ENCODE measurements at regions not wholly inside any gene's neighbourhood (a gene's known extent, or its start where the extent isn't known, plus 50 kb on each side); places are given as distances from the start of the nearest gene placed in this dataset.

DNA sequence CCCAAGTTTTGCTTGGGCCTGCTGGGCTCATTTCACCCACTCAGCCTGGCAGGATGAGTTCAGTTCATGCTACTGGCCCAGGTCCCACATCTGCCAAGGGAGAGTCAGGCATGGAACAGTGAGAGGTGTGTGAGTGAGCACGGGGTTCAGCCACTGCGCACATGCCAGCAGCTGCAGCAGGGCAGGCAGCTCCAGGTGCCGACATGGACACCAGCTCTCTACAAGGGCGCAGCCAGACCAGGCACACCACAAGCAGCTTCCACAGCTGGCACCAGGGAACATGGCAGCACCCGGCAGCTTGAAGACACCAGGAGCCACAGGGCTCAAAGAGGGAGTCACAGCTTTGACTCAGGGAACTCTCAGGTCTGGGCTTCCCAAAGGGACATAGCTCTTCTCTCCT, 938.0 kb downstream of the SORCS3 start:
- POLR2A ChIA-PET = no interaction called here
- Histone ChIP-seq H3K79me2 (ENCODE audit: control insufficient read depth, insufficient read depth, low read length) (no peaks in the 10 kb centered on the region), H3K36me3 (ENCODE audit: control insufficient read depth in 2 of 2, extremely low read depth in 1 of 2, insufficient read depth in 2 of 2, low read length in 2 of 2) (no peaks in the 10 kb centered on the region), H3K27me3 (ENCODE audit: control insufficient read depth in 2 of 2, insufficient read depth in 2 of 2, low read length in 2 of 2) (no peaks in the 10 kb centered on the region), H3K4me3 (replicated peaks in 1 of 3; ENCODE audit: insufficient read depth in 1 of 3, low read depth in 1 of 3, low read length in 3 of 3) (no peak overlapping the region), H4K20me1 (replicated peaks; ENCODE audit: control insufficient read depth, extremely low read depth, insufficient read depth, low read length) (no peaks in the 10 kb centered on the region), H3K27ac (ENCODE audit: insufficient read depth, low read depth, low read length) (no peak overlapping the region), H2AFZ (ENCODE audit: low read depth, low read length) (no peak overlapping the region), H3K9me1 (replicated peaks; ENCODE audit: control insufficient read depth, extremely low read depth, insufficient read depth, low read length) (no peaks in the 10 kb centered on the region), H3K4me2 (ENCODE audit: insufficient read depth, low read length) (no peak overlapping the region), H3K4me1 (ENCODE audit: control insufficient read depth, extremely low read depth, insufficient read depth, low read length) (no peaks in the 10 kb centered on the region), H3K9me3 (replicated peaks; ENCODE audit: control insufficient read depth, insufficient read depth, low read length) (peaks cover 8% of the 10 kb centered on the region), H3K9ac (replicated peaks; ENCODE audit: extremely low read depth, insufficient read depth, low read length) (no peak overlapping the region)
- DNase-seq (ENCODE audit: low read depth, low spot score) = no peak
- CTCF ChIA-PET = no interaction called here
- dilution Hi-C loops (cut with MboI; ENCODE audit: extremely low pct_ligation_motif_present, low sequenced_read_pairs) (no loop called here), intact Hi-C loops (cut with micrococcal nuclease) (no loop called here)
- TF ChIP-seq FOS (IDR thresholded peaks at IDR 0.05; ENCODE audit: borderline replicate concordance, insufficient read depth, low read length) (no peak), MYC (IDR thresholded peaks at IDR 0.05; ENCODE audit: low read depth, low read length) (no peak), POLR2AphosphoS5 (IDR thresholded peaks at IDR 0.05; ENCODE audit: insufficient read depth, low read depth, low read length) (no peak), JUN (IDR thresholded peaks at IDR 0.05; ENCODE audit: borderline replicate concordance, insufficient read depth, insufficient read length, low read depth) (no peak), POLR2A (IDR thresholded peaks at IDR 0.05; ENCODE audit: low read depth, low read length) (no peak), EZH2 (IDR thresholded peaks at IDR 0.05; ENCODE audit: borderline replicate concordance, low read depth, low read length, severe bottlenecking) (no peak), GATA2 (IDR thresholded peaks at IDR 0.05; ENCODE audit: insufficient read depth, insufficient read length, low read depth, low read length) (no peak)
- TF ChIP-seq, protein P1, sequence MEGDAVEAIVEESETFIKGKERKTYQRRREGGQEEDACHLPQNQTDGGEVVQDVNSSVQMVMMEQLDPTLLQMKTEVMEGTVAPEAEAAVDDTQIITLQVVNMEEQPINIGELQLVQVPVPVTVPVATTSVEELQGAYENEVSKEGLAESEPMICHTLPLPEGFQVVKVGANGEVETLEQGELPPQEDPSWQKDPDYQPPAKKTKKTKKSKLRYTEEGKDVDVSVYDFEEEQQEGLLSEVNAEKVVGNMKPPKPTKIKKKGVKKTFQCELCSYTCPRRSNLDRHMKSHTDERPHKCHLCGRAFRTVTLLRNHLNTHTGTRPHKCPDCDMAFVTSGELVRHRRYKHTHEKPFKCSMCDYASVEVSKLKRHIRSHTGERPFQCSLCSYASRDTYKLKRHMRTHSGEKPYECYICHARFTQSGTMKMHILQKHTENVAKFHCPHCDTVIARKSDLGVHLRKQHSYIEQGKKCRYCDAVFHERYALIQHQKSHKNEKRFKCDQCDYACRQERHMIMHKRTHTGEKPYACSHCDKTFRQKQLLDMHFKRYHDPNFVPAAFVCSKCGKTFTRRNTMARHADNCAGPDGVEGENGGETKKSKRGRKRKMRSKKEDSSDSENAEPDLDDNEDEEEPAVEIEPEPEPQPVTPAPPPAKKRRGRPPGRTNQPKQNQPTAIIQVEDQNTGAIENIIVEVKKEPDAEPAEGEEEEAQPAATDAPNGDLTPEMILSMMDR (IDR thresholded peaks at IDR 0.05; ENCODE audit: extremely low read depth in 1 of 2, insufficient read depth in 1 of 2, low read depth in 1 of 2, low read length in 2 of 2) = no peak
- TF ChIP-seq, protein P2, sequence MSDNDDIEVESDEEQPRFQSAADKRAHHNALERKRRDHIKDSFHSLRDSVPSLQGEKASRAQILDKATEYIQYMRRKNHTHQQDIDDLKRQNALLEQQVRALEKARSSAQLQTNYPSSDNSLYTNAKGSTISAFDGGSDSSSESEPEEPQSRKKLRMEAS (IDR thresholded peaks at IDR 0.05; ENCODE audit: insufficient read depth, insufficient read length) = no peak
- BruUV-seq (replicated peaks) = no TSS peak
- no peak for FAIRE-seq

All from endothelial cell of umbilical vein (primary cell).